Hepatocyte (in vitro differentiated cells): ENCODE measurements at regions not wholly inside any gene's neighbourhood (a gene's known extent, or its start where the extent isn't known, plus 50 kb on each side); places are given as distances from the start of the nearest gene placed in this dataset.

Experiments used
- DNase-seq: peaks from one replicate; pipeline ENCODE4 v3.0.0-alpha.2; 2016; ENCODE audit warnings: low spot score
- H2AFZ ChIP-seq: fragments of 200-600 bp; sonication (generic); 2 replicates; pipeline ENCODE4 v1.6.0; 2016; ENCODE audit warnings: antibody characterized with exemption, mild to moderate bottlenecking
- H3K27ac ChIP-seq: fragments of 200-600 bp; sonication (generic); 2 replicates; pipeline ENCODE4 v1.5.1; 2016; ENCODE audit warnings: mild to moderate bottlenecking
- H3K27me3 ChIP-seq: fragments of 200-600 bp; sonication (generic); 2 replicates; pipeline ENCODE4 v1.6.1; 2016
- H3K36me3 ChIP-seq: fragments of 200-600 bp; sonication (generic); replicated peaks from 2 replicates; pipeline ENCODE4 v1.5.1; 2016; ENCODE audit warnings: low read depth; ENCODE audit not compliant: insufficient read depth
- H3K4me1 ChIP-seq: fragments of 200-600 bp; sonication (generic); 2 replicates; pipeline ENCODE4 v1.5.1; 2016; ENCODE audit warnings: mild to moderate bottlenecking, moderate library complexity; ENCODE audit not compliant: insufficient read depth
- H3K4me2 ChIP-seq: fragments of 200-600 bp; sonication (generic); 2 replicates; pipeline ENCODE4 v1.6.0; 2016
- H3K4me3 ChIP-seq: fragments of 200-600 bp; sonication (generic); 2 replicates; pipeline ENCODE4 v1.5.1; 2016; ENCODE audit warnings: mild to moderate bottlenecking
- H3K79me2 ChIP-seq: fragments of 200-600 bp; sonication (generic); 2 replicates; pipeline ENCODE4 v1.6.0; 2017; ENCODE audit warnings: mild to moderate bottlenecking
- H3K9me2 ChIP-seq: fragments of 200-600 bp; sonication (generic); replicated peaks from 2 replicates; pipeline ENCODE4 v1.6.0; 2017; ENCODE audit warnings: mild to moderate bottlenecking; ENCODE audit not compliant: insufficient read depth
- H3K9me3 ChIP-seq: fragments of 200-600 bp; sonication (generic); 2 replicates; pipeline ENCODE4 v1.5.1; 2016; ENCODE audit warnings: low read depth, mild to moderate bottlenecking
- H4K20me1 ChIP-seq: fragments of 200-600 bp; sonication (generic); 2 replicates; pipeline ENCODE4 v1.6.0; 2016; ENCODE audit warnings: mild to moderate bottlenecking; ENCODE audit not compliant: insufficient read depth, poor library complexity, severe bottlenecking
- CTCF ChIP-seq: fragments of 200-600 bp; sonication (generic); IDR thresholded peaks from 2 replicates; pipeline ENCODE4 v1.5.1; 2016; ENCODE audit warnings: antibody characterized with exemption, mild to moderate bottlenecking; ENCODE audit not compliant: poor library complexity
- EZH2 ChIP-seq: fragments of 200-600 bp; sonication (generic); IDR thresholded peaks from 2 replicates; pipeline ENCODE4 v1.6.1; 2016; ENCODE audit warnings: antibody characterized with exemption, mild to moderate bottlenecking, borderline replicate concordance
- EZH2phosphoT487 ChIP-seq: fragments of 200-600 bp; sonication (generic); IDR thresholded peaks from one replicate; pipeline ENCODE4 v1.6.1; 2018; ENCODE audit warnings: antibody characterized with exemption, mild to moderate bottlenecking, low read depth, moderate library complexity; ENCODE audit not compliant: unreplicated experiment, severe bottlenecking
- WGBS: methylation state at CpG from one replicate; pipeline ENCODE4 v1.1.6; 2016; ENCODE audit warnings: low lambda C conversion rate; ENCODE audit errors: missing lambda C conversion rate; 5-methylcytosine and 5-hydroxymethylcytosine counted together

GRCh38 chr11:133719532-133720235 is 125.6 kb downstream of the SPATA19 start:
- Histone ChIP-seq H3K4me1 (no peaks in the 10 kb centered on the region), H3K9me2 (no peaks in the 10 kb centered on the region), H4K20me1 (no peaks in the 10 kb centered on the region), H3K79me2 (no peaks in the 10 kb centered on the region), H3K27me3 (peaks cover 5% of the 10 kb centered on the region), H3K27ac (no peak overlapping the region), H3K9me3 (no peaks in the 10 kb centered on the region), H3K36me3 (no peaks in the 10 kb centered on the region), H3K4me3 (no peak overlapping the region), H3K4me2 (no peak overlapping the region), H2AFZ (no peak overlapping the region)
- WGBS, result 84% methylated on average over 17 of the region's 17 CpGs
- DNase-seq, result no peak
- no peak for TF ChIP-seq EZH2phosphoT487
- no peak for TF ChIP-seq CTCF
- no peak for TF ChIP-seq EZH2

GRCh38 chr11:133718831-133719230 is 126.5 kb downstream of the SPATA19 start:
- Histone ChIP-seq H2AFZ (no peak overlapping the region), H3K27ac (no peak overlapping the region), H3K79me2 (no peaks in the 10 kb centered on the region), H3K36me3 (no peaks in the 10 kb centered on the region), H3K9me2 (no peaks in the 10 kb centered on the region), H4K20me1 (no peaks in the 10 kb centered on the region), H3K4me3 (no peak overlapping the region), H3K4me2 (no peak overlapping the region), H3K27me3 (peaks cover 6% of the 10 kb centered on the region), H3K4me1 (no peaks in the 10 kb centered on the region), H3K9me3 (no peaks in the 10 kb centered on the region)
- DNase-seq, result no peak
- WGBS, result 89% methylated on average over 5 of the region's 5 CpGs
- TF ChIP-seq EZH2 (no peak), EZH2phosphoT487 (no peak), CTCF (no peak)

- Histone ChIP-seq H3K9me2 (no peaks in the 10 kb centered on the region), H3K9me3 (no peaks in the 10 kb centered on the region), H3K4me3 (no peak overlapping the region), H3K4me2 (no peak overlapping the region), H3K79me2 (no peaks in the 10 kb centered on the region), H2AFZ (no peak overlapping the region), H4K20me1 (no peaks in the 10 kb centered on the region), H3K4me1 (no peaks in the 10 kb centered on the region), H3K27me3 (peaks cover 6% of the 10 kb centered on the region), H3K36me3 (no peaks in the 10 kb centered on the region), H3K27ac (no peak overlapping the region)
- 49% methylated on average over 5 of the region's 7 CpGs for WGBS
- TF ChIP-seq EZH2, result no peak
- TF ChIP-seq EZH2phosphoT487, result no peak
- no peak for TF ChIP-seq CTCF
- DNase-seq, result no peak
Observed at GRCh38 chr11:133718238-133718637, 127.1 kb downstream of the SPATA19 start.
